ENCODE measurements at regions not wholly inside any gene's neighbourhood (a gene's known extent, or its start where the extent isn't known, plus 50 kb on each side); places are given as distances from the start of the nearest gene placed in this dataset.
"Not testable (repeated sequence)": the region's sequence is repeated elsewhere in the genome, so short reads cannot be mapped to it uniquely, and the experiment has no call there.

GRCh38 chr15:26032162-26032846 is 169.2 kb upstream of the ATP10A start:
- no peak overlapping the region for H3K9ac ChIP-seq (ENCODE audit: low read depth, low read length)
- no peaks in the 10 kb centered on the region for H3K9me3 ChIP-seq (ENCODE audit: control insufficient read depth, insufficient read depth, low read length)
- no peaks in the 10 kb centered on the region; the same call in none of the 2 replicates for H3K4me1 ChIP-seq (ENCODE audit: insufficient read depth, low read length)
- no peaks in the 10 kb centered on the region for H3K36me3 ChIP-seq (ENCODE audit: insufficient read depth, low read length)

GRCh38 chr15:26029586-26029985 is 166.5 kb upstream of the ATP10A start:
- not testable (repeated sequence) for H3K9me3 ChIP-seq (ENCODE audit: control insufficient read depth, insufficient read depth, low read length); H3K4me1 ChIP-seq (ENCODE audit: insufficient read depth, low read length); H3K36me3 ChIP-seq (ENCODE audit: insufficient read depth, low read length); H3K9ac ChIP-seq (ENCODE audit: low read depth, low read length)

- Histone ChIP-seq H3K4me1 (ENCODE audit: insufficient read depth, low read length) (no peaks in the 10 kb centered on the region; the same call in none of the 2 replicates), H3K9ac (ENCODE audit: low read depth, low read length) (no peak overlapping the region), H3K36me3 (ENCODE audit: insufficient read depth, low read length) (no peaks in the 10 kb centered on the region), H3K9me3 (ENCODE audit: control insufficient read depth, insufficient read depth, low read length) (no peaks in the 10 kb centered on the region)
Observed at GRCh38 chr15:26029146-26029545, 166.0 kb upstream of the ATP10A start.

DNA sequence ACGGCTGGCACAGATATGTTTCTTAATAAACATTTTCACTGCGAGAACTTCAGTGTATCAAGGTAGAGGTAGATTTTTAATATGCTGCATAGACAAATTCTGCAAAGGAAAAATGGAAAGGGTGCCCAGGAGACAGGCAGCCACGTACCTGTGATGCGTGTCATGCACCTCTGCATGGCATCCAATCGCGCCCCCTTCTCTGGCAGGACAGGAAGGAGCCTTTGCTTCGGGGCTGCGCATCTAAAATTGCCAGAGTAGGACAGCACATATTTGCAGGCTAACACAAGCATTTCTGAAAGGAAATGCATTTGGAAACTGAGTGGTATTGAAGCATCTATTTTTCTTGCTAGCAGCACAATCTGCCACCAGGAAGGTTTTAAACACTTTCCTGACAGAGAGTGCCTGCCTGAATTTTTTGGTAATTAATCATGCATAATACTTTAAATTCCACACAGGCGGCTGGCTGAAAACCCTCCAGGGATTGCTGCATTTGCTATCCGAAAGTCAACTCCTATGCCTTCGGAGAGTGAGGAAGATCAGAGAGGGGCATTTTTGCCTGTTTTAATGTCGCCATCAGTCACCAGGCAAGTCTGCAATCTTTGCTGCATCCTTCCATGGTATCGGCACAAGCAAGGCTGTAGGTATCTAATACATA is 165.1 kb upstream of the ATP10A start:
- Histone ChIP-seq H3K36me3 (ENCODE audit: insufficient read depth, low read length) (no peaks in the 10 kb centered on the region), H3K9me3 (ENCODE audit: control insufficient read depth, insufficient read depth, low read length) (no peaks in the 10 kb centered on the region), H3K4me1 (ENCODE audit: insufficient read depth, low read length) (no peaks in the 10 kb centered on the region; the same call in none of the 2 replicates), H3K9ac (ENCODE audit: low read depth, low read length) (no peak overlapping the region)

DNA sequence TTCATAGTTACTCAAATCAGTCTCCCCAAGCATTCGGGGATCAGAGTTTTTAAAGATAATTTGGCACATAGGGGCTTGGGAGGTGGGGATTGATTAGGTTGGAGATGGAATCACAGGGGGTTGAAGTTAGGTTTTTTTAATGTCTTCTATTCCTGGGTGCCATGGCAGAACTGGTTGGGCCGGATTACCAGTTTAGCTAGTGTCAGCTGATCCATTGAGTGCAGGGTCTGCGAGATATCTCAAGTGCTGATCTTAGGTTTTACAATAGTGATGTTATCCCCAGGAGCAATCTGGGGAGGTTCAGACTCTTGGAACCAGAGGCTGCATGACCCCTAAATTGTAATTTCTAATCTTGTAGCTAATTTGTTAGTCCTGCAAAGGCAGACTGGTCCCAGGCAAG is 163.5 kb upstream of the ATP10A start:
- H3K36me3 ChIP-seq (ENCODE audit: insufficient read depth, low read length); H3K9me3 ChIP-seq (ENCODE audit: control insufficient read depth, insufficient read depth, low read length); H3K9ac ChIP-seq (ENCODE audit: low read depth, low read length); H3K4me1 ChIP-seq (ENCODE audit: insufficient read depth, low read length): not testable (repeated sequence)

DNA sequence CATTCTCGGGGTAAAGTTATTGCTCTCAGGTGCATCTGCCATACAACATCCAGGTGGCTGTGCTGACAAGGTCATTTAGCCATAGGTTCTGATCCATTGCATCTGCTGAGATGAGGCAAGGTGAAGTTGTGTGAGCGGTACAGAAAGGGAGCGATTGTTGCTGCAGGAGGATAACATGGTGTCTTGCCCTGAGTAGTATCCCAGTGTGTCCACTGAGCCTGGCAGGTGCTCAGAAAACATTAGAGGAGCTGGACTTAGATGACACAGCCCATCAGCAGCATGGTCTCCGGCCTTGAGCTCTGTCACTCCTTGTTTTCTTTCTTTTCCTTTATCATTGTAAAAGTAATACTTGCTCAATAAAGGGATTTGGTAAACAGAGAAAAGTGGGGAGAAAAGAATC is 161.1 kb upstream of the ATP10A start:
- Histone ChIP-seq H3K4me1 (ENCODE audit: insufficient read depth, low read length) (no peaks in the 10 kb centered on the region; the same call in none of the 2 replicates), H3K9me3 (ENCODE audit: control insufficient read depth, insufficient read depth, low read length) (no peaks in the 10 kb centered on the region), H3K36me3 (ENCODE audit: insufficient read depth, low read length) (no peaks in the 10 kb centered on the region)

DNA sequence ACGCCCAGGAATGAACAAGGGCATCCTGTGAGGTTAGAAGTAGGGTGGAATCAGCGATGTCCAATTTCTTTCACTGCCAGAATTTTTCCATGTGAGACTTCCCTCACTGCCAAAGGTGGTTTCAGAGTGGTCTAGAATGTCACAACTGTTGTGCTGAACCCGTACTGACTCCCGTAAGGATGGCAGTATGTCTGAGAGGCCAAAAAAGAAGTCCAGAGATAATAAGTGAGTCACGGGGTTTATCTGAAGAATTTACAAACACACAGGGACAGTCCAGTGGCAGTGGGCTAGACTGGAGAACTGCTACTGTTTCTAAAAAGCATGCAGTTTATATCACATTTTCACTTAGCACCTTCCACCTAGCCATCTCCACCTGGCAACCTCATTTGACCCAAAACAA is 160.6 kb upstream of the ATP10A start:
- H3K9ac ChIP-seq (ENCODE audit: low read depth, low read length), result no peak overlapping the region
- H3K4me1 ChIP-seq (ENCODE audit: insufficient read depth, low read length), result no peaks in the 10 kb centered on the region; the same call in 1 of the 2 replicates
- H3K9me3 ChIP-seq (ENCODE audit: control insufficient read depth, insufficient read depth, low read length), result no peaks in the 10 kb centered on the region
- H3K36me3 ChIP-seq (ENCODE audit: insufficient read depth, low read length), result no peaks in the 10 kb centered on the region

More for the DNA sequence above, 161.1 kb upstream of the ATP10A start:
- H3K9ac ChIP-seq (ENCODE audit: low read depth, low read length), result no peak overlapping the region

DNA sequence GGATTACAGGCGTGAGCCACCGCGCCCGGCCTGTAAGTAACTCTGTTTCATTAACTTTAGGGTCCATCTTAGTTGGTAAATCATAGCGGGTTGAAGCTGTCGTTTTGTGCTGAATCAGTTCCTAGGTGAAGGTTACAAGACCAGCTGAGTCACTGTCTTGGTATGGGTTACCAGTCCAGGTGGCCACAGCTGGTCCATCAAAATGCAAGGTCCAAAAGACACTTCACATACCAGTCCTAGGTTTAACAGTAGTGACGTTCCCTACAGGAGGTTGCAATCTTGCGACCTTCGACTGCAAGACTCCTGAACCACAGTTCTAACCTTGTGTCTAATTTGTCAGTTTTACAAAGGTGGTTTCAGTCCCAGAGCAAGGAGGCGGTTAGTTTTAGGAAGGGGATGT is 160.1 kb upstream of the ATP10A start:
- H3K4me1 ChIP-seq (ENCODE audit: insufficient read depth, low read length), result no peaks in the 10 kb centered on the region
- no peak overlapping the region for H3K9ac ChIP-seq (ENCODE audit: low read depth, low read length)
- no peaks in the 10 kb centered on the region for H3K9me3 ChIP-seq (ENCODE audit: control insufficient read depth, insufficient read depth, low read length)
- no peaks in the 10 kb centered on the region for H3K36me3 ChIP-seq (ENCODE audit: insufficient read depth, low read length)

DNA sequence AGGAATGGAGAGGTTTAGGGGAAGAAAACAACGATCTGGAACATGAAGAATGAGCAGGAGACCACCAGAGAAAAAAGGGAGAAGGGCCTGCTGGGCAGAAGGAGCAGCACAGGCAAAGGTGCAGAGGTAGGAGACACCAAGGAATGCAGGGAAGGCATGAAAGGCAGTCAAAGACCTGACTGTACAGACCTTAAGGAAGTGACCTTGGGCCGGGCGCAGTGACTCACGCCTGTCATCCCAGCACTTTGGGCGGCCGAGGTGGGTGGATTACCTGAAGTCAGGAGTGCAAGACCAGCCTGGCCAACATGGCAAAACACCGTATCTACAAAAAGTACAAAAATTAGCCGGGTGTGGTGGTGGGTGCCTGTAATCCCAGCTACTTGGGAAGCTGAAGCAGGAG is 157.7 kb upstream of the ATP10A start:
- H3K9ac ChIP-seq (ENCODE audit: low read depth, low read length), result no peak overlapping the region
- no peaks in the 10 kb centered on the region for H3K36me3 ChIP-seq (ENCODE audit: insufficient read depth, low read length)
- H3K9me3 ChIP-seq (ENCODE audit: control insufficient read depth, insufficient read depth, low read length), result no peaks in the 10 kb centered on the region

DNA sequence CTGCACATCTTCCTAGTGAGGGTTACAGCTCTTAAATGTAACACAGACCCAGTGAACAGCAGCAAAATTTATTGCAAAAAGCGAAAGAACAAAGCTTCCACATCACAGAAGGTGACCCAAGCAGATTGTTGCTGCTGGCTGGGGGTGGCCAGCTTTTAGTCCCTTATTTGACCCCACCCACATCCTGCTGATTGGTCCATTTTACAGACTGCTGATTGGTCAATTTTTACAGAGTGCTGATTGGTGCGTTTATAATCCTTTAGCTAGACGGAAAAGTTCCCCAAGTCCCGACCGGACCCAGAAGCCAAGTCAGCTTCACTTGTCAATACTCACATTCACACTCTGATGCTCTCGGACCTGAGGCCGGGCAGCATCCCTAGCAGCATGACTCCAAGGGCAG is 154.5 kb upstream of the ATP10A start:
- H3K9me3 ChIP-seq (ENCODE audit: control insufficient read depth, insufficient read depth, low read length), result no peaks in the 10 kb centered on the region
- H3K9ac ChIP-seq (ENCODE audit: low read depth, low read length), result no peak overlapping the region
- H3K36me3 ChIP-seq (ENCODE audit: insufficient read depth, low read length), result no peaks in the 10 kb centered on the region
- no peaks in the 10 kb centered on the region for H3K4me1 ChIP-seq (ENCODE audit: insufficient read depth, low read length)

More for the DNA sequence above, 157.7 kb upstream of the ATP10A start:
- no peaks in the 10 kb centered on the region for H3K4me1 ChIP-seq (ENCODE audit: insufficient read depth, low read length)

DNA sequence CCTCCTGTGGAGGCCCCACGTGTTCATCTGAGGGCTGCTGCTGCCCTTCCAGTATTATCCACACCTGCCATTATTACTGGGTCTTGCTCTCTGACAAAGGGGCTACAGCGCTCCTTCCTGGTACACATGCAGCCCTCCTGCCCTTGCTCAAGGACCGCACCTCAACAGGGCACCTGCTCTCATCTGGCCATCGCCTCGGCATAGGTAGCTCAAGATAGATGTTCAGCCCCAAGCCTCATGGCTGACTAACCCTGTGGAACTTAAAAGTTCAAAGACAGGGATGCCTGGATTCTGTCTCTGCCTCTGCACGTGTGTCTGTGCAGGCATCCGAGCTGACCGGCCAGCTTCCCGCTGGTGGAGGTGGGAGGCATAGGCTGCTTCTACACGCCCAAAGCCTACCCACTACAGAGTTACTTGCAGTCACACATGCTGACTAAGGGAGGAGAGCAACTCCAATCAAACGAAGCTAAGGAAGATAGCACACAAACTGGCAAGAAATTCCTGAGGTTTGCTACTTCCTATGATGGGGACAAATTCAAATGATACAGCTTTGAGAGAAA is 152.5 kb upstream of the ATP10A start:
- H3K36me3 ChIP-seq (ENCODE audit: insufficient read depth, low read length), result no peaks in the 10 kb centered on the region
- no peaks in the 10 kb centered on the region for H3K4me1 ChIP-seq (ENCODE audit: insufficient read depth, low read length)
- H3K9ac ChIP-seq (ENCODE audit: low read depth, low read length), result no peak overlapping the region
- H3K9me3 ChIP-seq (ENCODE audit: control insufficient read depth, insufficient read depth, low read length), result no peaks in the 10 kb centered on the region

GRCh38 chr15:26013981-26014380 is 150.9 kb upstream of the ATP10A start:
- H3K9me3 ChIP-seq (ENCODE audit: control insufficient read depth, insufficient read depth, low read length), result no peaks in the 10 kb centered on the region
- no peaks in the 10 kb centered on the region for H3K36me3 ChIP-seq (ENCODE audit: insufficient read depth, low read length)
- H3K9ac ChIP-seq (ENCODE audit: low read depth, low read length), result no peak overlapping the region
- H3K4me1 ChIP-seq (ENCODE audit: insufficient read depth, low read length), result no peaks in the 10 kb centered on the region

DNA sequence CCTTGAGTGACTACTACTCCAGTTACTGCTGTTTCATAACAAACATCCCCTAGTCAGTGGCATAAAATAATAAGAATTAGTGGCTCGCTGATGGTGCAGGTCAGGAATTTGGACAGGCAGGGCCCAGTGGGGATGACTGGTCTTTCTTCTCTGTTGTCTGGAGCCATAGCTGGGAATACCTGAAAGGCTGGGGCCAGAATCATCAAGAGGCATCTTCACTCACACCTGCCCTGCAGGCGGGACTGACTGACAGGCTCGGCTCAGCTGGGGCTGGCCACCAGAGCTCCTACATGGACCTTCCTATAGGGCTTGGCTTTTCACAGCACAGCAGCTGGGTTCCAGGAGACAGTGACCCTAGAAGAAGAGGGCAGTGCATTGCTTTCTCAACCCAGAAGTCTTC is 148.8 kb upstream of the ATP10A start:
- Histone ChIP-seq H3K36me3 (ENCODE audit: insufficient read depth, low read length) (no peaks in the 10 kb centered on the region), H3K4me1 (ENCODE audit: insufficient read depth, low read length) (no peaks in the 10 kb centered on the region), H3K9ac (ENCODE audit: low read depth, low read length) (no peak overlapping the region), H3K9me3 (ENCODE audit: control insufficient read depth, insufficient read depth, low read length) (no peaks in the 10 kb centered on the region)

DNA sequence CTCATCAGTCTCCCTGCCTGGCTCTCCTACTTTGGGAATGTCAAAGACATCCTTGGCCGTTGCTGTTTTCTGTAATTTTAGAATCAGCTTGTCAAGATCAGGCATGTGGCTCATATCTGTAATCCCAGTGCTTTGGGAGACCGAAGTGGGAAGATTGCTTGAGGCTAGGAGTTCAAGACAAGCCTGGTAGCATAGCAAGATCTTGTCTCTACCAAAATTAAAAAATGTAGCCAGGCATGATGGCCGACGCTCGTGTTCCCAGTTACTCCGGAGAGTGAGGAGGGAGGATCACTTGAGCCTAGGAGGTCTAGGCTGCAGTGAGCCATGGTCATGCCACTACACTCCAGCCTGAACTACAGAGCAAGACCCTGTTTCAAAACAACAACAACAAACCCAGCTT is 144.0 kb upstream of the ATP10A start:
- H3K9ac ChIP-seq (ENCODE audit: low read depth, low read length), result no peak overlapping the region
- no peaks in the 10 kb centered on the region for H3K36me3 ChIP-seq (ENCODE audit: insufficient read depth, low read length)
- H3K4me1 ChIP-seq (ENCODE audit: insufficient read depth, low read length), result no peaks in the 10 kb centered on the region
- no peaks in the 10 kb centered on the region for H3K9me3 ChIP-seq (ENCODE audit: control insufficient read depth, insufficient read depth, low read length)

- H3K9ac ChIP-seq (ENCODE audit: low read depth, low read length), result no peak overlapping the region
- no peaks in the 10 kb centered on the region for H3K36me3 ChIP-seq (ENCODE audit: insufficient read depth, low read length)
- H3K4me1 ChIP-seq (ENCODE audit: insufficient read depth, low read length), result no peaks in the 10 kb centered on the region
- no peaks in the 10 kb centered on the region for H3K9me3 ChIP-seq (ENCODE audit: control insufficient read depth, insufficient read depth, low read length)
Observed at GRCh38 chr15:26001201-26001600, 138.1 kb upstream of the ATP10A start.

Measured in ES-I3 (cell line).